GM23338 (cell line): ENCODE measurements at regions not wholly inside any gene's neighbourhood (a gene's known extent, or its start where the extent isn't known, plus 50 kb on each side); places are given as distances from the start of the nearest gene placed in this dataset.
"Not testable (repeated sequence)": the region's sequence is repeated elsewhere in the genome, so short reads cannot be mapped to it uniquely, and the experiment has no call there.

Source experiments
- ATAC-seq: fragments of 200-7000 bp; cut with Tn5 transposase; 3 replicates; pipeline ENCODE4 v1.9.1; 2020
- DNase-seq: peaks from one replicate; pipeline ENCODE4 v3.0.0-alpha.2; 2015; ENCODE audit warnings: low spot score
- H2AFZ ChIP-seq: fragments of 200-600 bp; sonication (generic); 2 replicates; pipeline ENCODE4 v1.8.0; 2016; ENCODE audit warnings: antibody characterized with exemption, mild to moderate bottlenecking, moderate library complexity
- H3F3A ChIP-seq: fragments of 200-600 bp; sonication (generic); replicated peaks from 2 replicates; pipeline ENCODE4 v1.8.0; 2017; ENCODE audit warnings: antibody characterized with exemption, mixed run types, low read depth
- H3K27ac ChIP-seq: fragments of 200-600 bp; sonication (generic); 2 replicates; pipeline ENCODE4 v1.6.1; 2016; ENCODE audit warnings: low read depth
- H3K27me3 ChIP-seq: fragments of 200-600 bp; sonication (generic); 2 replicates; pipeline ENCODE4 v1.8.0; 2016; ENCODE audit warnings: mild to moderate bottlenecking, mixed run types, moderate library complexity; ENCODE audit not compliant: insufficient read depth
- H3K36me3 ChIP-seq: fragments of 200-600 bp; sonication (generic); 2 replicates; pipeline ENCODE4 v1.8.0; 2016; ENCODE audit warnings: mild to moderate bottlenecking; ENCODE audit not compliant: insufficient read depth
- H3K4me1 ChIP-seq: fragments of 200-600 bp; sonication (generic); 2 replicates; pipeline ENCODE4 v1.8.0; 2016; ENCODE audit warnings: mild to moderate bottlenecking, moderate library complexity; ENCODE audit not compliant: insufficient read depth
- H3K4me2 ChIP-seq: fragments of 200-600 bp; sonication (generic); 2 replicates; pipeline ENCODE4 v1.7.1; 2017; ENCODE audit warnings: mixed run types
- H3K4me3 ChIP-seq: fragments of 200-600 bp; sonication (generic); 2 replicates; pipeline ENCODE4 v1.6.1; 2016; ENCODE audit warnings: mixed run types
- H3K79me2 ChIP-seq: fragments of 200-600 bp; sonication (generic); replicated peaks from 2 replicates; pipeline ENCODE4 v1.8.0; 2017; ENCODE audit warnings: mild to moderate bottlenecking; ENCODE audit not compliant: insufficient read depth
- H3K9me2 ChIP-seq: fragments of 200-600 bp; sonication (generic); 2 replicates; pipeline ENCODE4 v1.8.0; 2017; ENCODE audit not compliant: insufficient read depth
- H4K20me1 ChIP-seq: fragments of 200-600 bp; sonication (generic); replicated peaks from 2 replicates; pipeline ENCODE4 v1.8.0; 2017; ENCODE audit warnings: mild to moderate bottlenecking; ENCODE audit not compliant: insufficient read depth
- H3K27ac Mint-ChIP-seq: 2 replicates; pipeline ENCODE4 v1.8.0; 2020; ENCODE audit warnings: inconsistent platforms, mild to moderate bottlenecking, moderate library complexity, mixed read lengths
- H3K27me3 Mint-ChIP-seq: 3 replicates; pipeline ENCODE4 v1.8.0; 2022; ENCODE audit warnings: low read depth, mild to moderate bottlenecking, moderate library complexity, mixed read lengths, inconsistent platforms; ENCODE audit not compliant: insufficient read depth, poor library complexity
- H3K36me3 Mint-ChIP-seq: 3 replicates; pipeline ENCODE4 v1.8.0; 2021; ENCODE audit warnings: low read depth, mild to moderate bottlenecking, inconsistent platforms, moderate library complexity, mixed read lengths
- H3K4me1 Mint-ChIP-seq: 3 replicates; pipeline ENCODE4 v1.8.0; 2020; ENCODE audit warnings: mild to moderate bottlenecking, inconsistent platforms, mixed read lengths
- H3K4me3 Mint-ChIP-seq: 3 replicates; pipeline ENCODE4 v1.8.0; 2021; ENCODE audit warnings: moderate library complexity, mild to moderate bottlenecking, inconsistent platforms, mixed read lengths
- H3K9me3 Mint-ChIP-seq: 3 replicates; pipeline ENCODE4 v1.8.0; 2020; ENCODE audit warnings: moderate library complexity, mild to moderate bottlenecking, inconsistent platforms, mixed read lengths
- CREB1 ChIP-seq: fragments of 250-450 bp; sonication (Bioruptor Pico); IDR thresholded peaks from 2 replicates; pipeline ENCODE4 v1.5.0; 2020; ENCODE audit warnings: low read depth, mild to moderate bottlenecking, moderate library complexity
- EZH2 ChIP-seq: fragments of 200-600 bp; sonication (generic); IDR thresholded peaks from one replicate; pipeline ENCODE4 v1.8.0; 2017; ENCODE audit warnings: antibody characterized with exemption, mild to moderate bottlenecking, low read depth; ENCODE audit not compliant: unreplicated experiment
- EZH2phosphoT487 ChIP-seq: fragments of 200-600 bp; sonication (generic); IDR thresholded peaks from one replicate; pipeline ENCODE4 v1.8.1; 2018; ENCODE audit warnings: antibody characterized with exemption; ENCODE audit not compliant: unreplicated experiment
- JUNB ChIP-seq: IDR thresholded peaks from one replicate; pipeline ENCODE4 v1.6.1; 2016; ENCODE audit warnings: antibody characterized with exemption; ENCODE audit not compliant: unreplicated experiment
- NANOG ChIP-seq: IDR thresholded peaks from 2 replicates; pipeline ENCODE4 v1.6.1; 2016; ENCODE audit warnings: antibody characterized with exemption, borderline replicate concordance
- POLR2AphosphoS5 ChIP-seq: IDR thresholded peaks from 2 replicates; pipeline ENCODE4 v1.6.1; 2016; ENCODE audit warnings: antibody characterized with exemption, low read depth
- TF ChIP-seq, protein P1 (sequence below): IDR thresholded peaks from 2 replicates; pipeline ENCODE4 v1.6.1; 2016; ENCODE audit warnings: antibody characterized with exemption
- TF ChIP-seq, protein P2 (sequence below): fragments of 250-450 bp; sonication (Bioruptor Pico); IDR thresholded peaks from 2 replicates; pipeline ENCODE4 v1.5.0; 2020; ENCODE audit warnings: mild to moderate bottlenecking, moderate library complexity

DNA sequence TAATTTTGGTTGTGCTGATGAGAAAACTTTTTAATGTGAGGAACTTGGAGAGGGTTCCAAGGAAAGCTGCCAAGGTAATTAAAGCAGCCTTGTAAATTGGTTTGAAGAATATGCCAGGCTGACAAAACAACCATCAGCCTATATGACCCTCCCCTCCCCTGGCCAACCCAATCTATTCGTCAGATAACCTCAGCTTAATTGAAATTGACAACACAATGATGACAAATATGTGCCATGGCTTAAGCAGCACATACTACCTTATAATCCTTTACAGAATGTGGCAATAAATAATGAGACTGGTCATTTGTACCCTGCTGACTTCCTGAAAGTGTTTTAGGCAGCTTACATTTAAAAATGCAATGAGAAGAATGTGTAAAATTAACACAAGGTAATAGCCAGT, 118.2 kb downstream of the EFHB start:
- ATAC-seq (no peak), DNase-seq (no peak)
- H3K27me3 Mint-ChIP-seq, result no peaks in the 10 kb centered on the region
- H3K36me3 Mint-ChIP-seq, result no peaks in the 10 kb centered on the region
- no peak overlapping the region for H3K27ac Mint-ChIP-seq
- H3K4me3 Mint-ChIP-seq, result no peak overlapping the region
- H3K9me3 Mint-ChIP-seq, result no peaks in the 10 kb centered on the region
- no peaks in the 10 kb centered on the region for H3K27me3 ChIP-seq
- no peaks in the 10 kb centered on the region for H4K20me1 ChIP-seq
- no peaks in the 10 kb centered on the region for H3K4me1 ChIP-seq
- H3K4me2 ChIP-seq, result no peak overlapping the region
- no peak overlapping the region for H2AFZ ChIP-seq
- H3K4me3 ChIP-seq, result no peak overlapping the region
- no peaks in the 10 kb centered on the region for H3K79me2 ChIP-seq
- no peaks in the 10 kb centered on the region for H3K4me1 Mint-ChIP-seq
- H3F3A ChIP-seq, result no peaks in the 10 kb centered on the region
- no peak overlapping the region for H3K27ac ChIP-seq
- TF ChIP-seq EZH2phosphoT487 (no peak), EZH2 (no peak), CREB1 (CRISPR knock-in tag) (no peak), JUNB (no peak), POLR2AphosphoS5 (no peak), NANOG (no peak)
- TF ChIP-seq, protein P1, sequence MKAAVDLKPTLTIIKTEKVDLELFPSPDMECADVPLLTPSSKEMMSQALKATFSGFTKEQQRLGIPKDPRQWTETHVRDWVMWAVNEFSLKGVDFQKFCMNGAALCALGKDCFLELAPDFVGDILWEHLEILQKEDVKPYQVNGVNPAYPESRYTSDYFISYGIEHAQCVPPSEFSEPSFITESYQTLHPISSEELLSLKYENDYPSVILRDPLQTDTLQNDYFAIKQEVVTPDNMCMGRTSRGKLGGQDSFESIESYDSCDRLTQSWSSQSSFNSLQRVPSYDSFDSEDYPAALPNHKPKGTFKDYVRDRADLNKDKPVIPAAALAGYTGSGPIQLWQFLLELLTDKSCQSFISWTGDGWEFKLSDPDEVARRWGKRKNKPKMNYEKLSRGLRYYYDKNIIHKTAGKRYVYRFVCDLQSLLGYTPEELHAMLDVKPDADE, result no peak
- TF ChIP-seq, protein P2, sequence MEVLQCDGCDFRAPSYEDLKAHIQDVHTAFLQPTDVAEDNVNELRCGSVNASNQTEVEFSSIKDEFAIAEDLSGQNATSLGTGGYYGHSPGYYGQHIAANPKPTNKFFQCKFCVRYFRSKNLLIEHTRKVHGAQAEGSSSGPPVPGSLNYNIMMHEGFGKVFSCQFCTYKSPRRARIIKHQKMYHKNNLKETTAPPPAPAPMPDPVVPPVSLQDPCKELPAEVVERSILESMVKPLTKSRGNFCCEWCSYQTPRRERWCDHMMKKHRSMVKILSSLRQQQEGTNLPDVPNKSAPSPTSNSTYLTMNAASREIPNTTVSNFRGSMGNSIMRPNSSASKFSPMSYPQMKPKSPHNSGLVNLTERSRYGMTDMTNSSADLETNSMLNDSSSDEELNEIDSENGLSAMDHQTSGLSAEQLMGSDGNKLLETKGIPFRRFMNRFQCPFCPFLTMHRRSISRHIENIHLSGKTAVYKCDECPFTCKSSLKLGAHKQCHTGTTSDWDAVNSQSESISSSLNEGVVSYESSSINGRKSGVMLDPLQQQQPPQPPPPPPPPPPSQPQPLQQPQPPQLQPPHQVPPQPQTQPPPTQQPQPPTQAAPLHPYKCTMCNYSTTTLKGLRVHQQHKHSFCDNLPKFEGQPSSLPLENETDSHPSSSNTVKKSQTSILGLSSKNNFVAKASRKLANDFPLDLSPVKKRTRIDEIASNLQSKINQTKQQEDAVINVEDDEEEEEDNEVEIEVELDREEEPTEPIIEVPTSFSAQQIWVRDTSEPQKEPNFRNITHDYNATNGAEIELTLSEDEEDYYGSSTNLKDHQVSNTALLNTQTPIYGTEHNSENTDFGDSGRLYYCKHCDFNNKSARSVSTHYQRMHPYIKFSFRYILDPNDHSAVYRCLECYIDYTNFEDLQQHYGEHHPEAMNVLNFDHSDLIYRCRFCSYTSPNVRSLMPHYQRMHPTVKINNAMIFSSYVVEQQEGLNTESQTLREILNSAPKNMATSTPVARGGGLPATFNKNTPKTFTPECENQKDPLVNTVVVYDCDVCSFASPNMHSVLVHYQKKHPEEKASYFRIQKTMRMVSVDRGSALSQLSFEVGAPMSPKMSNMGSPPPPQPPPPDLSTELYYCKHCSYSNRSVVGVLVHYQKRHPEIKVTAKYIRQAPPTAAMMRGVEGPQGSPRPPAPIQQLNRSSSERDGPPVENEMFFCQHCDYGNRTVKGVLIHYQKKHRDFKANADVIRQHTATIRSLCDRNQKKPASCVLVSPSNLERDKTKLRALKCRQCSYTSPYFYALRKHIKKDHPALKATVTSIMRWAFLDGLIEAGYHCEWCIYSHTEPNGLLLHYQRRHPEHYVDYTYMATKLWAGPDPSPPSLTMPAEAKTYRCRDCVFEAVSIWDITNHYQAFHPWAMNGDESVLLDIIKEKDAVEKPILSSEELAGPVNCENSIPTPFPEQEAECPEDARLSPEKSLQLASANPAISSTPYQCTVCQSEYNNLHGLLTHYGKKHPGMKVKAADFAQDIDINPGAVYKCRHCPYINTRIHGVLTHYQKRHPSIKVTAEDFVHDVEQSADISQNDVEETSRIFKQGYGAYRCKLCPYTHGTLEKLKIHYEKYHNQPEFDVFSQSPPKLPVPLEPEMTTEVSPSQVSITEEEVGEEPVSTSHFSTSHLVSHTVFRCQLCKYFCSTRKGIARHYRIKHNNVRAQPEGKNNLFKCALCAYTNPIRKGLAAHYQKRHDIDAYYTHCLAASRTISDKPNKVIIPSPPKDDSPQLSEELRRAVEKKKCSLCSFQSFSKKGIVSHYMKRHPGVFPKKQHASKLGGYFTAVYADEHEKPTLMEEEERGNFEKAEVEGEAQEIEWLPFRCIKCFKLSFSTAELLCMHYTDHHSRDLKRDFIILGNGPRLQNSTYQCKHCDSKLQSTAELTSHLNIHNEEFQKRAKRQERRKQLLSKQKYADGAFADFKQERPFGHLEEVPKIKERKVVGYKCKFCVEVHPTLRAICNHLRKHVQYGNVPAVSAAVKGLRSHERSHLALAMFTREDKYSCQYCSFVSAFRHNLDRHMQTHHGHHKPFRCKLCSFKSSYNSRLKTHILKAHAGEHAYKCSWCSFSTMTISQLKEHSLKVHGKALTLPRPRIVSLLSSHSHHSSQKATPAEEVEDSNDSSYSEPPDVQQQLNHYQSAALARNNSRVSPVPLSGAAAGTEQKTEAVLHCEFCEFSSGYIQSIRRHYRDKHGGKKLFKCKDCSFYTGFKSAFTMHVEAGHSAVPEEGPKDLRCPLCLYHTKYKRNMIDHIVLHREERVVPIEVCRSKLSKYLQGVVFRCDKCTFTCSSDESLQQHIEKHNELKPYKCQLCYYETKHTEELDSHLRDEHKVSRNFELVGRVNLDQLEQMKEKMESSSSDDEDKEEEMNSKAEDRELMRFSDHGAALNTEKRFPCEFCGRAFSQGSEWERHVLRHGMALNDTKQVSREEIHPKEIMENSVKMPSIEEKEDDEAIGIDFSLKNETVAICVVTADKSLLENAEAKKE (CRISPR knock-in tag), result no peak
- no peaks in the 10 kb centered on the region for H3K36me3 ChIP-seq
- no peaks in the 10 kb centered on the region for H3K9me2 ChIP-seq

DNA sequence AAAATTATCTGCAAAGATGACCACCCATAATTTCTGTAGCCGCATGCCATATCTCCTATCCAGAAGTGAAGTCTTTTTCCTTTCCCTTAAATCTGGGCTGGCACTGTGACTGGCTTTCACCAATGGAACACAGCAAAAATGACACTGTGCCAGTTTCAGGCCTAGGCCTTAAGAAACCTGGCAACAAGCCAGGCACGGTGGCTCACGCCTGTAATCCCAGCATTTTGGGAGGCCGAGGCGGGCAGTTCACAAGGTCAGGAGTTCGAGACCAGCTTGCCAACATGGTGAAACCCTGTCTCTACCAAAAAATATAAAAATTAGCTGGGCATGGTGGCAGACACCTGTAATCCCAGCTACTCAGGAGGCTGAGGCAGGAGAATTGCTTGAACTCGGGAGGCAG, 120.3 kb downstream of the EFHB start:
- H3K4me1 Mint-ChIP-seq, H3K9me3 Mint-ChIP-seq, H3K36me3 Mint-ChIP-seq, DNase-seq, H3K4me1 ChIP-seq, H3K79me2 ChIP-seq, H3K27me3 ChIP-seq, H4K20me1 ChIP-seq, H3K9me2 ChIP-seq, H3K27ac Mint-ChIP-seq, H3F3A ChIP-seq, H3K4me3 Mint-ChIP-seq, H3K4me2 ChIP-seq, H3K4me3 ChIP-seq, H2AFZ ChIP-seq, H3K27me3 Mint-ChIP-seq, ATAC-seq, H3K36me3 ChIP-seq, H3K27ac ChIP-seq: not testable (repeated sequence)
